GM12865 (cell line): ENCODE measurements at regions not wholly inside any gene's neighbourhood (a gene's known extent, or its start where the extent isn't known, plus 50 kb on each side); places are given as distances from the start of the nearest gene placed in this dataset.

Experiments used
- DNase-seq: peaks from one replicate; pipeline ENCODE4 v3.0.0; 2010; ENCODE audit warnings: low read depth
- H3K4me3 ChIP-seq: 2 replicates; pipeline ENCODE4 v1.5.1; 2011; ENCODE audit warnings: mild to moderate bottlenecking, low read depth, low read length, control low read depth
- TF ChIP-seq, protein P1 (sequence below): IDR thresholded peaks from 2 replicates; pipeline ENCODE4 v1.5.1; 2011; ENCODE audit warnings: low read length, control low read depth, low read depth, inconsistent platforms; ENCODE audit not compliant: insufficient read depth; ENCODE audit errors: missing control alignments

DNA sequence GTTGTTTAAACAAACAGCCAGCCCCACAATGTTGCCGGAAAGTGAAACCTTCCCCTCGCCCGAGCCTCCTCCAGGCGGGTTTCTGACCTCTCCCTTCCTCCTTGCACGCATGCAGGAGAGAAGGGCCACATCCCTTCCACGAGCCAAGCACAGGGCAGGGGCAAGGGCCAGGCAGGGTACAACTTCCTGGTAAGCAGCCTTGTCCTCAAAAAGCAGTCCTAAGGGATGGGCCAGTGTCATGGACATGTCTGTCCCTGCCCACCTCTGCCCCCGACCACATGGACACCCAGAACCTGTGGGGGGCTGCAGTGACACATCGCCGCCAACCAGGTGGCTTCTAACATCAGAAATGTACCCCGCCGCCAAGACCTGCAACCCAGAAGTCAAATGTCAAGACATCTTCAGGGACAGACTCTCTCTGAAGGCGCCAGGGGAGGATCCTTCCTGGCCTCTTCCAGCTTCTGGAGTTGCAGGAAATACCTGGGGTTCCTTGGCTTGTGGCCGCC, 145.3 kb downstream of the CRYBB2 start:
- no peak overlapping the region for H3K4me3 ChIP-seq
- TF ChIP-seq, protein P1, sequence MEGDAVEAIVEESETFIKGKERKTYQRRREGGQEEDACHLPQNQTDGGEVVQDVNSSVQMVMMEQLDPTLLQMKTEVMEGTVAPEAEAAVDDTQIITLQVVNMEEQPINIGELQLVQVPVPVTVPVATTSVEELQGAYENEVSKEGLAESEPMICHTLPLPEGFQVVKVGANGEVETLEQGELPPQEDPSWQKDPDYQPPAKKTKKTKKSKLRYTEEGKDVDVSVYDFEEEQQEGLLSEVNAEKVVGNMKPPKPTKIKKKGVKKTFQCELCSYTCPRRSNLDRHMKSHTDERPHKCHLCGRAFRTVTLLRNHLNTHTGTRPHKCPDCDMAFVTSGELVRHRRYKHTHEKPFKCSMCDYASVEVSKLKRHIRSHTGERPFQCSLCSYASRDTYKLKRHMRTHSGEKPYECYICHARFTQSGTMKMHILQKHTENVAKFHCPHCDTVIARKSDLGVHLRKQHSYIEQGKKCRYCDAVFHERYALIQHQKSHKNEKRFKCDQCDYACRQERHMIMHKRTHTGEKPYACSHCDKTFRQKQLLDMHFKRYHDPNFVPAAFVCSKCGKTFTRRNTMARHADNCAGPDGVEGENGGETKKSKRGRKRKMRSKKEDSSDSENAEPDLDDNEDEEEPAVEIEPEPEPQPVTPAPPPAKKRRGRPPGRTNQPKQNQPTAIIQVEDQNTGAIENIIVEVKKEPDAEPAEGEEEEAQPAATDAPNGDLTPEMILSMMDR = no peak
- no peak for DNase-seq

DNA sequence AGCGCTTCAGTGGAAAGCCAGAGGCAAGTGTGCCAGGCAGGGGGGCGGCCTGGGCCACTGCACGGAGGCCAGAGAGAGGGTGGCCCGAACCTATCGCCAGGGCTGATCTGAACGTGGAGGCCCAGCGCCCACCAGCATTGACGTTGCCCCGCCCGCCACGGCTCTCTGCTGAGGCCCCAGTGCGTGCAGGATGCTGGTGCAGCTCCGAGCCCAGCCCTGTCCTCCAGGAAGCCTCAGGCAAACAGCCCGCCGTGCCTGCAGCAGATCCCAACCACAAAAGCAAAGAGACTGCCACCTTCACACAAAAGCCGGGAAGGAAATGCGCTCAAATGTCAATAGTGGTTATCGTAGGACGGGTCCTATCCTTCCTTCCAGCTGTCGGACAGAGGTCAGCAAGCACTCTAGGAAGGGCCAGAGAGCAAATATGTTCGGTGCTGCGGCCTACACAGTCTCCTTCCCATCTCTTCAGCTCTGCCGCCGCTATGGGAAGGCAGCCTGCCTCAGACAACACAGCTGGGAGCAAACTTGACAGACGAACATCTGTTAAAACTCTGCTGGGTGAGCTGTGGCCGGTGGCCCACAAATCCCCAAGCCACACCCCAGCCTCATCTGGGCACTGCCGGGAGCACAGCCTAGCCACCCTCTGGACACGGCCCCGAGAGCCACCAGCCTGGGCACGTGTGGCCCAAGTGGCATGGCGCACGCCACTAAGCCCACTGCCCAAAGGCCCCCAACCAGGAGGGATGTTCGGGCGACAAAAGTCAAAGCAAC, 146.2 kb downstream of the CRYBB2 start:
- TF ChIP-seq, protein P1 = no peak
- DNase-seq = no peak
- H3K4me3 ChIP-seq = no peak overlapping the region

- DNase-seq = no peak
- TF ChIP-seq, protein P1 = no peak
- no peak overlapping the region for H3K4me3 ChIP-seq
These were observed 147.0 kb downstream of the CRYBB2 start for GRCh38 chr22:25366408-25366807.

DNA sequence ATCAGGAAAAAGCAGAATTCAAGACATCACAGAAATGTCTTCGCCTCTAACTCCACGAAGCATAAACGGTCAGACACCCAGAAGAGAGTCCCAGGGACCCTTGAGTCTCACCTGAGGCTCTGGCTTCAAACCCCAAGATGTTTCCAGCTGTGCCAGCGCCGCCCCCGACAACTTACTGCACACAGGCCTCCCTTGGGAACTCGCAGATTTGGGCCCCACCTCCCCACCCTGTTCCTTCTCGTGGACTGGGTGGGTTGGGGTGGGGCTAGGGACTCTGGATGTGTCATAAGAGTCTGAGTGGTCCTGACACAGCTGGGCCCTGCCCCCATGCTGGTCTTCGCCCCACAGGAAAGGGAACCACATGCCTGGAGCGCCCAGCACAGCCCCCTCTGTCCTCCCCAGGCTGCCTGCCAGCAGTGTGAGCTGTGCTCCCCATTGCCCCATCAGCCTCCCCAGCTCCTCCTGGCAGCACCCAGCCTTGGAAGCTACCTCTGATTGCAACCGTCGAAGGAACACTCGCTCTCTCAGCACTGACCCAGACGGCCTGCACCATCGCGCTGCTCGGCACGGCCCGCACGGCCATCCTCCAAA, 147.5 kb downstream of the CRYBB2 start:
- TF ChIP-seq, protein P1 = no peak
- no peak overlapping the region for H3K4me3 ChIP-seq
- no peak for DNase-seq

- no peak for DNase-seq
- no peak overlapping the region for H3K4me3 ChIP-seq
- TF ChIP-seq, protein P1 = no peak
These were observed 148.3 kb downstream of the CRYBB2 start for GRCh38 chr22:25367756-25368155.

GRCh38 chr22:25368271-25368670, 148.8 kb downstream of the CRYBB2 start:
- no peak for DNase-seq
- TF ChIP-seq, protein P1 = no peak
- H3K4me3 ChIP-seq = no peak overlapping the region
